ENCODE measurements at regions not wholly inside any gene's neighbourhood (a gene's known extent, or its start where the extent isn't known, plus 50 kb on each side); places are given as distances from the start of the nearest gene placed in this dataset.

- peak; percentile 47 for DNase-seq (ENCODE audit: low spot score)
Observed at GRCh38 chr20:24376311-24377099, 92.9 kb upstream of the SYNDIG1 start.

DNA sequence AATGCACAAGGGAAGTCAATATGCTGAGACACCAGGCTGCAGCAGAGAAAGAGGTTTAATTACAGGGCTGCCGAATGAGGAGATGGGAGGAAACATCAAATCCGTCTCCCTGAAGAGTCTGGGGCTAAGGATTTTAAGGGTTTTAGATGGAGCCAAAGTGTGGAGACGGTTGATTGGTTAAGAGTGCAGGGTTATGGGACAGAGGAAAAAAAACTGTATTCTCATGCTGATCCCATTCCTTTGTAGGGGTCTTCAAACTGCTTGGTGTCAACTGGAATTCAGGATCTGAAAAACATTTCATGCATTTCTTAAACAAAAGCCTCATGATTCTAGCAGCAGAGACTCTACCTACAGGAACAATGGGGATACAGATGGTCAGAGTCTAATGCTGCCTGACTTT lies 96.1 kb upstream of the SYNDIG1 start:
- DNase-seq (ENCODE audit: low spot score): no peak

- DNase-seq (ENCODE audit: low spot score): no peak
Observed at GRCh38 chr20:24370911-24371695, 98.3 kb upstream of the SYNDIG1 start.

GRCh38 chr20:24370249-24370648 lies 99.2 kb upstream of the SYNDIG1 start:
- DNase-seq (ENCODE audit: low spot score): no peak

DNA sequence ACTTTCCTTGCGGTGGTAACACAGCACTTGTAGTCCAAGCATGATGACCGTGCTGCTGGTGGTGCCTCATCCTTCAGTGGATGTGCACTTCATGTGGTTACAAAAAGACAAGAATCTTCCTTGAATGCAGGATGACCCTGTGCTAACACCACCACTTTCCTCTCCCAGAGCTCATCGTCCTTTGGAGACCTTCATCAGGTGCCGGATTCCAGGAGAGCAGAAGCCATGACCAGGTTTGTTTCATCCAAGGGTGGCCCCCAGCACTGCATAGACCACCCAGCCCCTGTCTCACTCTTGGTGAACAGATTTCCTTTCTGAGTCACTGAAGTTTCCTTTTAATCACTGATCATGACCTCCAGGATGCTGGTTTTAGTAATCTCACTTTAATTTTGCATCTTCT lies 101.2 kb upstream of the SYNDIG1 start:
- DNase-seq (ENCODE audit: low spot score): no peak

- DNase-seq (ENCODE audit: low spot score): no peak
Observed at GRCh38 chr20:24366336-24367004, 103.0 kb upstream of the SYNDIG1 start.

GRCh38 chr20:24365670-24366069 lies 103.8 kb upstream of the SYNDIG1 start:
- DNase-seq (ENCODE audit: low spot score): no peak

- DNase-seq (ENCODE audit: low spot score): no peak
Observed at GRCh38 chr20:24364482-24364881, 104.9 kb upstream of the SYNDIG1 start.

GRCh38 chr20:24363031-24363430 lies 106.4 kb upstream of the SYNDIG1 start:
- DNase-seq (ENCODE audit: low spot score): peak; percentile 37

DNA sequence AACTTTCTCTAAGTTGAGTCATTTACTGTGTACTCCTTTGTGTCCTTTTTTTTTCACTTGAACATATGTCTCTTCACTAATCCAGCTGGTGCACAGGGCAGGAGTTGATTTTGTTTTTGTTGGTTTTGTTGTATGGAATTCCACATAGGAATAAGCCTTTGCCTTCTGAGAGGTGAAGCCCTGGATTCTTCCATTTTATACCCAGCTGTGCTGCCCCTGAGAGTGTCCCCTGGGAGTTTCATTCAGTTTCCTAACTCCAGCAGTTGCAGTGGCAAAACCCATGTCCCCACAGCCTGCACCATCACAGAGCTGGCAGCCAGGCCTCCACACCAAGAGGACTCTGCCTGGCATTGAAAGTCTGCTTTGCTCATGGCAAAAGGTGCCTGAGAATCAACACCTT lies 107.3 kb upstream of the SYNDIG1 start:
- no peak for DNase-seq (ENCODE audit: low spot score)

DNA sequence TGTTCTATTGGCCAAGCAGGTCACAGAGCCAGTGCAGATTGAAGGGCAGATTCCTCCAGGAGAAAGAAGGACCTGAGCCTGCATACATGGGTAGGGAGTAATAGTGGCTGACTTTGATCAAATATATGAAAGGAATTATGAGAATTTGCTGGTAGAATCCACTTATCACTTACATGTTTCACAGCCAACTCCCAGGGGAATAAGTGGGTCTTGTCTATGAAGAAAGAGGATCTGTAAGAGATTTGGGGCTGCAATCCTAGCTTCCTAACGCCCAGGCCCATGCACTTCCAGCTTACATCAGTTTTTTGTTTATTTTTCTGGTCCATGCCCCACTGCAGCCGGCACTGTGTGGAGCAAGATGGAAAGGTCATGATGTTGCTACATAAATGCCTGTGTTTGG lies 107.9 kb upstream of the SYNDIG1 start:
- DNase-seq (ENCODE audit: low spot score): no peak

DNA sequence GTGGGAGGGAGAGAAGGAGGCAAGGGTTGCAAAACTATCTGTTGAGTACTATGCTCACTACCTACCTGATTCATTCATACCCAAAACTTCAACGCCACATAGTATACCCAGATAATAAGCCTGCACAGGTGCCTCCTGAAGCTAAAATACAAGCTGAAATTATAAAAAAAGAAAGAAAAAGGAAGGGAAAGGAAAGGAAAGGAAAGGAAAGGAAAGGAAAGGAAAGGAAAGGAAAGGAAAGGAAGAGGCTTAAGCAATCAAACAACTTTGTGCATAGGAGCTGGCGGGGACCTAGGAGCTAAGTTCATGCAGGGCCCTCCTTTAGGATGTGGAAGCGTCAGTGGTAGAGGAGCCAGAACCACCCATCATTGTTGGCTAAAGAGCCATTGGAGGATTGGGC lies 108.9 kb upstream of the SYNDIG1 start:
- DNase-seq (ENCODE audit: low spot score): no peak

DNA sequence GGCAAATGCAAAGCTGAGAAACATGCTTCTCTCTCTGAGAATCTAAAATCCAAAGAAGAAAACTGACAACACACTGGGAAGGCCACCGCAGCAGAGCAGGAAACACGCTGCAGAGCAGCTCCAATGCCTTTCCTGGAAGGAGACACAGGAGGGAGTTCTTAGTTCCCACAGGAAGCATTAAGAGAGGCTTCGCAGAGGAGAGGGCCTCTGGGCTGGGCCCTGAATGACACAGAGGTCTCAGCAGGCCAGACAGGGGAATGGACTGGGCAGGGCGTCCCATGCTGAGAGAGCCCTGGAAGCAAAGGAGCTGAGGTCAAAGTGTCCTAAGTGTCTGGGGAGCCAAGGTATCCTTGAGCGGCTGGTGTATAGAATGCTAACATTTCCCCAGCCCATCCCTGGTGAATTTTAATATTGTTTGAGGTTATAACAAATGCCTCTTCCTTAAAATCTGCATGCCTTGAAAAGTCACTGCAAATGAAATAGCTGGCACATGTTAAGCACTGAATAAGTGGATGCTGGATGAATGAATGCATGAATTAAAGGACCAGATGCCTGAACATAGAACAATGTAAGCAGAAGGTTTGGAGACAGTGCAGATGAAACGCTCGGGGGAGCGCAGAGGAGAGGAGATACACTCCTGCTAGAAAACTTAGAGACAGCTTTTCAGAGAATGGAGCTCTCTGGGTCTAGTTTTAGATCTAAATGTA lies 110.0 kb upstream of the SYNDIG1 start:
- DNase-seq (ENCODE audit: low spot score): peak; percentile 35

DNA sequence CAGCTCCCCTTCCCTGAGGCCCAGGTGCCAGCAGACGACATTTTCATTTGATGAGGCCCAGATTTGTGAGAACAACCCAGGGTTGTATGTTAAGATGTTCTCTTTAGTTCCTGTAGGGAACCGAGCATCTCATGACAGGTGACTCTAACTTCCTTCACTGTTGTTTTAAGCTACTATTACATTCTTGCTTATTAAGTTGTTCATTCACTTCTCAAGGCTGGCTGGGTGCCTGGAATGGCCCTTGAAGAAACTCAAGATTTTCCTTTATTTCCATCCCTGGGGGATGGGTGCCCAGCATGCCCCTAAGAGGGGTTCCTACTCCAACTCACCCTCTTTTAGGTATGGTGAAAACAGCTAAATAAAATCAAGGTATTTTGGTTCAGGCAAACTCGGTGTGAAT lies 111.5 kb upstream of the SYNDIG1 start:
- no peak for DNase-seq (ENCODE audit: low spot score)

DNA sequence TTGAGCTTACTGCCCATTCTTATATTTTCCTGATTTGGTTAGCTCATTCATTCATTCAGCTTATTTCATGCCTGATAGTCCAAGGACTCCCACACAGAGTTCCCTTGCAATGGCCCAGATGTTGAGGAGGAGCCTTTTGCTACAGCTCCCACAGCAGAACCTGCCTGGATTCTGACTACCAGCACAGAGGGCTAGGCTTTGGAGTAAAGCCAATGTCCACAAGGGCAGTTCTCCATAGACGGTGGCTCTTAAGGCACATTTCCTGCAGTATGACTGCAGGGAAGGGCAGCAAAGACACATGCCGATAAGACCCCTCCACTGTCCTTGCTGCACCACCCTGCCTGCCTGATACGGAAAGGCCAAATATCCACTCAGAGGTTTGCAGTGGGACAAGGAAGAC lies 112.3 kb upstream of the SYNDIG1 start:
- no peak for DNase-seq (ENCODE audit: low spot score)

GRCh38 chr20:24353135-24353690 lies 116.2 kb upstream of the SYNDIG1 start:
- DNase-seq (ENCODE audit: low spot score): no peak

DNA sequence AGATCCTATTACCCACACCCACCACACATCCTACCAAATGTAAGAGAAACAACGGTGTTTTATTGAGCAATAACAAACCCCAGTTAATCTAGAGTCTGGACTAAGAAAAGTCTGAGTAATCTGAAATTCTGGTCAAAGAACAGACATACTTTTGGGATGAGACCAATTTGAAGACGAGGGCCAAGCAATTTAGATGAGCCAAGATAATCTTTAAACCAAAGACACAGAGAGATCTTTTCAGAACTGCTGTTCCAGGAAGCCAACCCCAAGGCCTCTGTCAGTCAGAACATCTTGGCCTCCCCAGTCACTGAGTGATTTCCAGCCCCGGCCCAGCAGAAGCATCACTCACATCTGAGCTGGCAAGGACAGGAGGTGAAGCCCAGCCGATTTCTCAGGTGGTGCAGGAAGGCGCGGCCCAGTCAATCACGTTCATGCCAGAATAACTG lies 118.5 kb upstream of the SYNDIG1 start:
- peak; percentile 66 for DNase-seq (ENCODE audit: low spot score)

GRCh38 chr20:24341781-24342180 lies 127.6 kb upstream of the SYNDIG1 start:
- no peak for DNase-seq (ENCODE audit: low spot score)

GRCh38 chr20:24340933-24341332 lies 128.5 kb upstream of the SYNDIG1 start:
- DNase-seq (ENCODE audit: low spot score): no peak

GRCh38 chr20:24339210-24339641 lies 130.2 kb upstream of the SYNDIG1 start:
- DNase-seq (ENCODE audit: low spot score): no peak

DNA sequence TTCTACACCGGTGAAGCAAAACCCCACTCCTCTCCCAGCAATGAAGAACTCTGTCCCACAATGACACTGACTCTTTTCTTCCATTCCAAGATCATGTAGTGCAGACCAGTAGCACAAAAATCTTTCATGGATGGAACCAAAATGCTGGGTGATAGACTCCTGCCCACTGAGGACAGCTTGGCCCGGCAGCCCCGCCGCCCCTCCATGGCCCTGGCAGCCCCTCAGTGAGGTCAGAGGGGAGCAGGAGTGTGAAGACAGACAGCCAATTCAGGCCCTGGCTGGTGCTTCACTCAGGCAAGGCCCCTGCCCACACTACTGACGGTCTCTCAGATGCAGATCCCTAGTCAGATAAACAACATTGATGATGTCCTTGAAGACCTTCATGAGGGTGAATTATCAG lies 131.9 kb upstream of the SYNDIG1 start:
- DNase-seq (ENCODE audit: low spot score): no peak

All from umbilical cord (tissue), 1 donor.